GM21360 (cell line): ENCODE measurements at regions not wholly inside any gene's neighbourhood (a gene's known extent, or its start where the extent isn't known, plus 50 kb on each side); places are given as distances from the start of the nearest gene placed in this dataset.

Experiments used
- ATAC-seq: cut with Tn5 transposase; IDR thresholded peaks from one replicate; pipeline ENCODE4 v1.9.1; 2021; ENCODE audit warnings: mild to moderate bottlenecking, moderate library complexity; ENCODE audit not compliant: unreplicated experiment

DNA sequence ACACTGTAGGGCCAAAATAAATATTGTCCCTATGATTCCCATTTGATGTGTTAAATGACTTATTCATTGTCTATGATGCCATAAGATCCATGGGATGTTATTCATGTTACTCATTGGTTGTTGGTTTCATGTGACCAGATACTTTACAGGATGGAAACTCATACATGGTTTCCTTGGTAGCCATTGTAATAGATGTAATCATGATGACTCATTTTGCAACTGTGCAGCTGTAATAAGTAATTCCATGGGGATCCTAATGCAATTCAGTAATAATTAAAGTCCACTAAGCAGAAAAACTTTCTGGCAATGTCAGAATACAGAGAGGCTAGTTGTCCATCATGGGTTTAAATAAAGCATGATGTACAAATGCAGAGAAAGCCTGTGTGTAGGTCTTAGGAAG is 389.7 kb upstream of the NR3C2 start:
- no peak for ATAC-seq

DNA sequence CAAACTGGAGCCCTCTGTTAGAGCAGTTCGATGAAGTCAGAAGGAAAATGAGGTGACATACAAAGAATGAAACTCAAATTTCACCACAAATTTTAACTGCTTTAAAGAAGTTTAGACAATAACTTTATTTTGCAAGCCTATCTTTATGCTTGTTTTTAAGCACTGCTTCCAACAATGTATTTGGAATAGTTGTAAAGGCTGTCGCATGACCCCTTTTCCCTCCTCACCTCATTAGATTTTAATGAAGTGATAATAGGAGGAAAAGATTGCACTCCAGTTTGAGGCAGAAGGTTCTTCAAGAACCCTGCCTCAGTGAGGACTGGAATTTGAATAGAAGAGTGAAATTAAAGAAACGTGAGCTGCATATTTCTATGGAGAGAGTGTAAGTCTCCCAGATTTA is 386.1 kb upstream of the NR3C2 start:
- ATAC-seq: no peak

DNA sequence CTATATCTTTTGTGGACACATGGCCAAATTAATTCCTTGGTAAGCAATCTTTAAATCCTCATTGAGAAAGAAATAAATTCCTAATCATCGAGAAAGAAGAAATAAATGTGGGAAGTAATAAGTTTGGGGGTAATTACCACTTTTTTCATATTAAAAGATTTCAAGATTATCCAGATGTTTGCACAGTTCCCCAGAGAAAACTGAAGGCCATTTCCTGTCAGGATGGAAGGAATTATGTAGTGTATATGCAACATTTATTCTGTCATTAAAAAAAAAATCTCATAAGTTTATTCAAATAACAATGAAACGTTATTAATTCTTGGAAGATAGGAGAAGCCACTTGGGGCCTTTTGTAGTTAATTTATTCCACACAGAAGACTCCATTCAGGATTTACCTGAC is 385.6 kb upstream of the NR3C2 start:
- ATAC-seq: no peak

DNA sequence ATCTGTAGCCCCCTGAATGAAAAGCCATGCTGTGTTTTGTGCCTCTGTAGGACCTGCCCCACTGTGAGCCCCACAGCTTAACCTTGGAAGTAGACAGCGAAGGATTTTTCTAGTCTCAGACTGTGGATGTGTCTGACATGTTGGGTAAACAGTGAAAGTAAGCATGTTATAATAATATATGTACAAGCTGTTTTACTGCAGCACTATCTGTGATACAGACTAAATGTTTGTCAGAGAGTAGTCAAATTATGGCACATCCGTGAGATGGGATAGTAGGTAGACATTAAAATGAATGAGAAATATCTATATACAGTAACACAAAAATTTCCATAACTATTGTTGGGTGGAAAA is 381.2 kb upstream of the NR3C2 start:
- ATAC-seq: no peak

DNA sequence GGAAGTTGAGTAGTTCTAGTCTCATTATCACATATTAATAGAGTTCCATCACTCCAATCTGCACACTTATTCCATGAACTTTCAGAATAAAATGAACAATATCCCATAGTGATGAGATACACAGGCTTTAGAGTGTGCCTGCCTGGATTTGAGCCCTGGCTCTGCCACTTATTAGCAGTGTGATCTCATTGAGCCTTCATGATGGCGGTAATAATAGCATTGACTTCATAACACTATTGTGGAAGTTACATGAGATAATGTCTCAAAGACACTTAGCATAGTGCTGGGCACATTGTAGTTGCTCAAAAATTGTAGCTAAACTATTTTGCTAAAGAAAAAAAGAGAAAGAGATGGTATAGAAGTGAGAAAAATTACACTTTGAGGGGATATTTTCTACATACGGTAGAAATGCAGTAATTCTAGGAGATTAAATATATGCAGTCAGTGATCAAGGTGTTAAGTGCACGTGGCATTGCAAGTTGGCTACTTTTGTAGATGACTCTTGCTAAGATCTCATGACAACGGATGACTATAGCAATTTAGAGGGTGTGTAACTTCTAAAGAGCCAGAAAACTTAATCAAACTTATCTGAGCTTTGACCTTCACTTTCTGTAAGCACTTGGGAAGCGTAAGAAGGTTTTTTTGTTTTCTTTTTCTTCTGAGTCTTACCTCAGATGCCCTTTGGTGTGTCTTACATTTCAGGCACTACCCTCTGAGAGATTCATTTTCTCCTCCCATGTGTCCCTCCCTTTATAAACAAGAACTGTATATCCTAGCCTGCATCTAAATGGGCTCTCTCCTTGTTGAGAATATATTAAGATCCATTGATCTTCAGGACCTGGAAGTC is 380.6 kb upstream of the NR3C2 start:
- ATAC-seq: no peak

DNA sequence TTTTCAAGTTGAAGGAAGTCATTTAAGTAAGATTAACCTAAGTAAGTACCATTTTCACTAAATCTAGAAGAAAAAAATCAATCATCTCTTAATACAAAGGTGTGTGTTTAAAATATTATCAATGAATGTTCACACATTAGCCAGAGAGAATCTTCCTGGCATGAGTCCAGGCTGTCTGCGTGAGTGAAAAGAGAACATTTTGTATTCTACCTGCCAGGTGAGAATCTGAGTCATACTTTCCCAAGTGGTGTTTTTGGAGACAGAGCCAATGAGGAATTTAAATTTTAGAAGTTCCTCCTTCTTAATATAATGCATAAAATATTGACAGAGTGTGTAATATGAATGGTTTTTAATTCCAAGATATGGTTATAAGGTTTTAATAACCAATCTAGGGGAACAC is 371.8 kb upstream of the NR3C2 start:
- no peak for ATAC-seq

DNA sequence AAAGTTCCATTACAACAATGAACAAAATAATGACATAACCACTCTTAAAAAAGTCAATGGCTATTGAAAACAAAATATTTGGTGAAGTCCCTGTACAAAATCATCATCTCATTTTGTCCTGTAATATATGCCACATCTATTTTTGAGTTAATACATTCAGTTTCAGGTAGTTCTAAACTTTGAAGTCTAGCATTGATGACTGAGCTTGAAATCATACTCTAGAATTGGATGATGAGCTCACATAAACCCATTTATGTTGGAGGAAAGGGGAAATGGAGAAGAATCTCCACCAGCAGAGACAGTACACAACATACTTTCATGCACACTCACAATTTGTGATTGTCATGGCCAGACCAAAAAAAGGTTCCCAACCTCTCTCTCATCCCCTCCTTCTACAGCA is 371.1 kb upstream of the NR3C2 start:
- no peak for ATAC-seq

DNA sequence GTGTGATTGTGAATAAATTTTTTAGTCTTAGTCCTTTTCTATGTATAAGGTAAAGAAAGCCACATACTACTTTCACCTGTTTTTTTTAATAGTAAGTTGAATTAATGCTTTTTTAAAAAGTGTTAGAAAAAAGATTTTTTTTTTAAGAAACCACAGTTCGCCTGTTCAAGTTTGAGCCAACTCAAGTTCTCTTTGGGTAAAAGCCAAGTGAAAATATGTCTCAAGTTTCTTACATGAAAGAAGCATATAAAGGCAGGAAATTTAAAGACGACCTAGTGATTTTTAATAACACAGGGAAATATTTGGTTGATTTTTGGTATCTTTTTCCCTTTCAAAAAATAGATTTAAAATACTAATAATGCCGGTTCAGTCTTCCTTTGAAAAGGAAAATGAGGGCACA is 369.9 kb upstream of the NR3C2 start:
- no peak for ATAC-seq

DNA sequence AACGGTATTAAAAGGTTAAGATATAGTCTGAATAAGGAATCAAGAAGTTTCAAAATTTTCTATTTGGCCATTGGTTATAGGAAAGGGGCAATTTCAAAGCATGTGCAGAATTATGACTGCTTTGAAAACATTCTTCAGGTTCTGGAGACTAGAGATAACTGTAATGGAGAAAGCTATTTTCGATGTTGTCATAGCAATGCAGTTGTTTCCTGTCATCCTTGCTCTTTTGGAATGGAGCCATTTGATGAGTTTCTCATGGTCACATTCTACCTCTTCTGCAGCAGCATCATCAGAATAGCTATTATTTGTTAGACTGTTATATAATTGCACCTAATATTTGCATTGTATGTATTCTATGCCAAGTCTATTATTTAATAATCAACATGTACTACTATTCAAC is 368.2 kb upstream of the NR3C2 start:
- no peak for ATAC-seq

DNA sequence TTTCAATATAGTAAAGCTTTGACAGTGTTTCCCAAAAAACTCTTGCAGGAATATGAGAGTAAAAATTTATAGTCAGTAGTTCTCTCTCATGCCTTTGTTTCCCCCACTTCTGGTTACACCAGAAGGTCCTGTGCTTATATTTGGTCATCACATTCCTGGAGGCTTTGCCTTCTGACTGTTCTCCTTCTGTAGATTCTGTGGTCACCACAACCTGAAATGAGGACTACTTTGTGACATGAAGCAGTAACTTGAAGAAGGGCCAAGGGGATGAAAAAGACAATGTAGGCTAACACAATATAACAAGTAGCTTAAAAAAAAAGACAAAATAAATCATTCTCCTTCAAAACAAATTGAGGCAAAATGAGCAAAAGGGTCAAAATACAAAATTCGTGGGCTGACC is 366.2 kb upstream of the NR3C2 start:
- ATAC-seq: no peak

DNA sequence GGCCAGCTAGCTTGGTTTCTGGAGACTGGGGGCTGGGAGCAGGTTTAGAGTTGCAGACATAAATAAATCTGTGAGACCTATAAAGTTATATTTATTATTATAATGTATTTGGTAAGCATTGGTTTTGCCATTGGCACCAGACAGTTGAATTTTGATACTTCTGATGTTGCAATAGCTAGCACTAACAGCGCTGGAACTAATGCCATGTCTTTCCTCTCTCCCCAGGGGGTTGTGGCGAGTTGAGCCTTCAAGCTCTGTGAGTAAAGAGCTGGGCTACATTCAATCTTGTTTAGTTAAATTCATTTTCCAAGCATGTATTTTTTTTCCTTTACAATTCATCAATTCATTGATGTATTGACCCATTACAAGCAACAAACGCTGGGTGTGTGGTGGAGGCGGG is 358.7 kb upstream of the NR3C2 start:
- ATAC-seq: no peak

DNA sequence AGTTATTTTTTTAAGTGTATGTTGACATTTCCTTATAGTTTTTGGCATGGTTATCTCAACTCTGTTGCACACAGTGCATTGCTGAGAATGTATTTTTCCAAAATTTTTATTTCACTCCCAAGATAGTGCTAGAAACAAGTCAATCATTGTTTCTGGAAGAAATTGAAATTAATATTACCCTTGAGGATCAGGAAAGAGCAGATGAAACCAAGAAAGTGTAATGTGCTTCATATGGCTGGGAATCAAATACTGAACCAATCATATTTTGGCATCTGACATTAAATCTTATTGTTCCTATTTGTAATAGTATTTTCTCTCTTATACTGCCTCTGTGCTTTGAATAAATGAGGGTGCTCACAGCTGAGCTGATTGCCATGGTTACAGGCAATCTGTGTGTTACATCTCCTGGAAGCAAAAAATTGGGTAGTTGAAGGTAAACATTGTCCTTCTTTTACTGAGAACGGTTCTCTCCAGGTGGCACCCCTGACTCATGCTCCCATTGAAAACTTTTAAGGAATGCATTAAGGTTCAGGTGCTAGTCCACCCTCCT is 358.2 kb upstream of the NR3C2 start:
- ATAC-seq: no peak

DNA sequence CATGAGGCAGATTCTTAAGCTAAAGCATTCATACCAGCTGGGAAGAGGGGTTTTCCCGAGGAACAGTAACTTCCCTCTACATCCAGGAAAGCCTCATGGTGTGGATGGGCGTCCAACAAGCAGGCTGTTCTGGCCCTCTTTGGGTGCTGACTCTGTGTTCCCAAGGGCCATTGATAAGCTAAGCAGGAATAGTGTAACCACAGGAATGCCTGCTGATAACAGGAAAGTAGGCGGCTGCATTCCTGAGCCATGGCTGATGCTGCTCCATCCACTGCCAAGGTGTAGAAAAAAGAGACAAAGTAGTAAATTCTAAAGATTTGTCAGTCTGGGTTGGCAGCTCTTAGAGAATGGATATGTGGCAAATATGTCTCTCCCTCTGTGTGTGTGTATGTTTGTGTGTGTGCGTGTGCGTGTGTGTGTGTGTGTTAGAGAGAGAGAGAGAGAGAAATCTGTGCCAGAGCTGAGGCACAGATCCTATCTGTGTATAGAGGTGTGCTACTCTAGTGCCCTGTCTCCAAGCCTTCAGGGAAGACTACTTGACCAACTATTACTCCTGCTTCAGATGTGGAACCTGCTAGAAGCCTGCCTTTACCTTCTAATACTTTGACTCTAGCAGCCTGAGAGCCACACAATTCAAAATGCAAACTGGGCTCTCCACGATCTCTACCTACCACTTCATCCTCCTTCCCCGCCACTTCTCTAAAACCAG is 353.1 kb upstream of the NR3C2 start:
- ATAC-seq: no peak

DNA sequence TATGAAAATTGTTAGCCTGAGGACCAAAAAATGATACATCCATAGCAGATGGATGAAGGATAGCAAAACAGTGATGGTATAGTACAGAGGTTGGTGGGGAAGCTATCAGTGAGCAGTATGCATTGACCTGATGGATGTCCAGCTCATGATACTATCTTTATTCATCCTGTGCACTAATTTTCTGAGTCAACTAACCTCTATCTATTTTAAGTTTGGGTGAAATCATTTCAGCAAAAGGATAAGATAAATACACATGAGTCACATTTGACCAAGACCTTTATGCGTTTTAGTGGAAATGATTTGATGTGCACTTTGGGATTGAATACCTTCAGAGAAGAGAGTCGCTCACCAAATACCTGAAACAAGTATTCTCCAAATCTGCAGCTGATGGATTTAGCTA is 351.0 kb upstream of the NR3C2 start:
- no peak for ATAC-seq

DNA sequence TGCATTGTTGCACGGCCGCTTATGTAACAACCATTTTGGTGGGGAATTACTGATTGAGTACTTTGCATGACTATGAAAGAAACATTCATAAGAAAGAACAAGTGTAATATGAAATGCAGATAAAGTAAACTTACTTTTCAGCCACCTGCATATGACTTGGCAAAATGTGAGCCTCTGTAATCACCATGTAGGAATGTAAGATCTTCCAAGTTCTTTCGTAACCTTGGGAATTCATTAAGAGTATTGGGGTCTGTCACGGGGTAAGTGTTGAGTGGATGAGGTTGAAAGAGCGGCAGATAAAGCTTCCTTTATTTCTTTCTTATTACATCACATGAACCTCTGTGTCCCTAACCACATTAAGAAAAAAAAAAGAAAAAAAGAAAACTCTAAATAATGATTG is 348.5 kb upstream of the NR3C2 start:
- no peak for ATAC-seq

DNA sequence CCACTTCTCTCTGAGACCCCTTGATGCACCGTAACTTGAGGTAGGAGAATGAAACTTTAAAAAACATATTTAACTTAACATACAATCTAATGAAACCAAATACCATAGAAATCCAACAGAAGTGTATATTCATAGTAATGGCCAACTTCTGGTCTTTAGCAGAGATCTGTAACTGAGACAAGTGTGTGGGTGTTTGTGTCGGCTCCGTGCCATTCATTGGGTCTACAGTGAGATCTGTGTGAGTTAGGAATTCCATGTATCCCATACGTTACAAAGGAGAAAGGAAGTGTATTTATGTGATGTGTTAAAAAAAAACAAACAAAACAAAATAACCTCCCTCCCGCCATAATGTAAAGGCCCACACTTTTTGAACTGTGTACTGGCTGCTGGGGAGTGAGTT is 348.0 kb upstream of the NR3C2 start:
- no peak for ATAC-seq

DNA sequence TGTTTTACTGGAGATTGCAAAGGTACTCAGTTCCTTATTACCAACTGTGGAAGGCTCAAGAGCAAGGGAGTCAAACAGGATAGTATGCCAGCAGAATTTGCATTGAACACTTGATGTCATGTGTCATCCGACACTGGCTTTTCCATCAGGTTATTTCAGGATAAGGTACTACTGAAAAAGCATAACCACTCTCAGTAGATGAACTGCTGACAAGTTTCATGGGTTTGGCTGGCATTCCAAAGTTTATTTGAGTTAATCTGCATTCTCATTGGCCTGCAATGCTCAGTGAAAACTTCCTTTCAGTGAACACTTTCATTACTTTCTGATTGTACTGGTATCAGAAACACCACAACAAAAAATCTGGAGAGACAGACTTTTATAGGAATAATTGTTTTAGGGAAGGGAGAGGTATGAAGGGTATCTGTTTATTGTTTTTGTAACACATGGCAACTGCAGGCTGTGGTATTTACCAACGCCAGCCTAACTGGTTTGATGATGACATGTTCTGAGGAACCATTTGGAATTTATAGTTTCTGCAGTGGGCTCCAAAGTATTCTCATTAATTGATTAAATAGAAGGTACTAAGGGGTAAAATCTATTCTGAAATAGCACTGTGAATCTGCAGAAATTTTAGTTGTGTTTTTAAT is 345.7 kb upstream of the NR3C2 start:
- no peak for ATAC-seq

DNA sequence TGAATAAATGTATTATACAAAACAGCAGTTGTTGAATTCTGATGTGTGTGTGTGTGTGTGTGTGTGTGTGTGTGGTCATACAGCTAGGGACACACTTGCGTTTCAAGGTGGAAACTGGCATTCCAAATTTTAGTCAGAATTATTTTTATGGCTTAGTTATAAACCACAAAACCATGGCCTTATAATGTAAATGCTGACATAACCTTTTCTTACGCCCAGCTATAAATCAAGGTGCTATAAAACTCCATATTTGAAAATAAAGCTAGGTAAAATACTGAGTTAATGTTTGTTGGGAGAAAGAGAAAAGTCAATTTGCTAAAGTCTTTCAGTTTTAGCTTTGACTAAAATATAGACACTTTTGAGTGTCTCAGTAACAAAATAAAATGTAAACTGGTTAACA is 345.1 kb upstream of the NR3C2 start:
- no peak for ATAC-seq

DNA sequence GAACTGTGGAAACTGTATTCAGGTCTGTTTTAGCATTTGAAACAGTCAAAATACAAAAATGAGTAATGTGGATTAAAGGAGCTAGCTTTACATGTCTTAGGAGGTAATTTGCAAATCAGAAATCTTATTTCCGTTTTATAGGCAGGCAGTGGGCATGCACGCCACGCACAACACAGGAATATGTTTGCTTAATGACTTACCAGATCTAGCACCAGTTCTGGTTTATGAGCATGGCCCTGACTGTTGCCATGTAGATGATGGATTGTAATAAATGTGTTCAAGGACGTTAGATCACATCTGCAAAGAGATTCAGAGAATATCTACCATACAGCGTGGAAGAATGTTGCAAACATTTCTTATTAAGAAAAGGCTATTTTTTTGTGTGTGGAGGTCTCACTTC is 344.5 kb upstream of the NR3C2 start:
- no peak for ATAC-seq

DNA sequence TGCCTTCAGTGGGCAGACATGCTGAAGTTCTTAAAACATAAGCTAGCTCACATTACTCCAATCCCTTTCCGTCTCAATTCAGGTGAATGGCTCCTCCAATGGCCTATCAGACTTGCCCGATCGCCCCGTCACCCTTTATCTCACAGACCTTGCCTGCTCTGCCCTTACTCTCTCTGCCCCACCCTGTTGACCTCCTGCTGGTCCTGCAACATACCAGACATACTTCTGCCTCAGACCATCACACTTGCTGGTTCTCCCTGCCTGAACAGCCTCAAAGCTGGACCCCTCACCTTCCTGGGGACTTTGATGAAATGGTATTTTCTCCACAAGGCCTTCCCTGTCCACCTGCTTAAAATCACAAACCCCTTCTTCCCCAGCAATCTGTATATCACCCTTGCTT is 340.1 kb upstream of the NR3C2 start:
- ATAC-seq: no peak

DNA sequence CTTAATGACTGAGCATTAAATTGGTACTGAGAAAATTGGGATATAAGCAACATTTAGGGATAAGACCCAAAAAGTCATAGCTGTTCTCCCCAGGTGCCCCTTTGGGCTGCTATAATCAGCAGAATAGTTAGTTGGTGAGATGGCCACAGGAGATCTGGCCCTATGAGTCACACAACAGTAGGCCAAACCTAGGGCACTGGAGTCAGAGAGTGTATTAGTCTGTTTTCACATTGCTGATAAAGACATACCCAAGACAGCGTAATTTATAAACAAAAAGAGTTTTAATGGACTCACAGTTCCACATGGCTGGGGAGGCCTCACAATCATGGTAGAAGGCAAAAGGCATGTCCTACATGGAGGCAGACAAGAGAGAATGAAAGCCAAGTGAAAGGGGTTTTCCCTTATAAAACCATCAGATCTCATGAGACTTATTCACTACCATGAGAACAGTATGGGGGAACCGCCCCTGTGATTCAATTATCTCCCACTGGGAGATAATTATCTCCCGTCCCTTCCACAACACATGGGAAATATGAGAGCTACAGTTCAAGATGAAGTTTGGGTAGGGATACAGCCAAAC is 338.3 kb upstream of the NR3C2 start:
- ATAC-seq: no peak

DNA sequence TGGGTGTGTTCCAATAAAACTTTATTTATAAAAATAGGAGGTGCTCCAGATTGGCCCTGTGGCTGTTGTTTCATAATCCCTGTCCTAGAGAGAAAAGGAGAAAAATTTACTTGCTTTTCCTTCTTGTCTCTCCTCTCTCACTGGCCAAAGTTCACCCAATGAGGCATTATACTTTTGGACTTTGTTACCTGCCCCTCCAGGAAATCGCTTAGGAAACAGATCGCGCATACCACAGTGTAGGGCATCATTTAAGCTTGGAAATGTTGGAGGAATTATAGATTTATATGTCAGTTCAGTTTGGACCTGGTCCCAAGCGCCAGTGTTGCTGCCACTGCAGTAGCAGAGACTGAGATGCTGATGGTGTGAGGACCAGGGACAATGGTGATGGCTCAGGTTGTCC is 337.6 kb upstream of the NR3C2 start:
- no peak for ATAC-seq
